SK-N-SH (cell line): ENCODE measurements at regions not wholly inside any gene's neighbourhood (a gene's known extent, or its start where the extent isn't known, plus 50 kb on each side); places are given as distances from the start of the nearest gene placed in this dataset.

Experiments
- CTCF ChIP-seq: fragments of 200-600 bp; sonication (generic); IDR thresholded peaks from 2 replicates; pipeline ENCODE4 v1.6.1; 2017; ENCODE audit warnings: antibody characterized with exemption, mild to moderate bottlenecking, moderate library complexity
- ELF1 ChIP-seq: IDR thresholded peaks from 2 replicates; pipeline ENCODE4 v1.4.0; 2012
- EZH2phosphoT487 ChIP-seq: fragments of 200-600 bp; sonication (generic); IDR thresholded peaks from 2 replicates; pipeline ENCODE4 v1.6.1; 2017; ENCODE audit warnings: low read depth, mixed run types, mild to moderate bottlenecking, antibody characterized with exemption, moderate library complexity, borderline replicate concordance
- JUND ChIP-seq: IDR thresholded peaks from 2 replicates; pipeline ENCODE4 v1.4.0; 2012
- MAX ChIP-seq: IDR thresholded peaks from 2 replicates; pipeline ENCODE4 v1.4.0; 2012; ENCODE audit warnings: low read depth
- MXI1 ChIP-seq: IDR thresholded peaks from 2 replicates; pipeline ENCODE4 v1.6.1; 2012; ENCODE audit warnings: mild to moderate bottlenecking, low read depth, low read length, improper control_type of control experiment
- POLR2AphosphoS5 ChIP-seq: IDR thresholded peaks from 2 replicates; pipeline ENCODE4 v1.6.1; 2012; ENCODE audit warnings: low read depth, low read length
- SIN3A ChIP-seq: IDR thresholded peaks from 2 replicates; pipeline ENCODE4 v1.6.1; 2012; ENCODE audit warnings: low read depth, mild to moderate bottlenecking, low read length, moderate library complexity, borderline replicate concordance
- TAF1 ChIP-seq: IDR thresholded peaks from 2 replicates; pipeline ENCODE4 v1.6.1; 2012; ENCODE audit warnings: low read depth, mild to moderate bottlenecking, low read length, moderate library complexity, borderline replicate concordance
- USF2 ChIP-seq: fragments of 150-350 bp; IDR thresholded peaks from 2 replicates; pipeline ENCODE4 v1.6.1; 2017; ENCODE audit warnings: antibody characterized with exemption, low read length, low read depth, borderline replicate concordance
- YY1 ChIP-seq: IDR thresholded peaks from 2 replicates; pipeline ENCODE4 v1.4.0; 2012; ENCODE audit warnings: low read depth, mild to moderate bottlenecking
- ZBTB33 ChIP-seq: IDR thresholded peaks from 2 replicates; pipeline ENCODE4 v1.4.0; 2012; ENCODE audit warnings: low read depth, borderline replicate concordance

GRCh38 chr14:86391085-86391484 lies 861.1 kb downstream of the FLRT2 start:
- no peak for TF ChIP-seq CTCF
- no peak for TF ChIP-seq YY1
- TF ChIP-seq ZBTB33, result no peak
- TF ChIP-seq SIN3A, result no peak
- TF ChIP-seq EZH2phosphoT487, result no peak
- no peak for TF ChIP-seq POLR2AphosphoS5
- no peak for TF ChIP-seq TAF1
- no peak for TF ChIP-seq USF2
- no peak for TF ChIP-seq MXI1
- no peak for TF ChIP-seq JUND
- no peak for TF ChIP-seq ELF1
- TF ChIP-seq MAX, result no peak
